ENCODE measurements at regions not wholly inside any gene's neighbourhood (a gene's known extent, or its start where the extent isn't known, plus 50 kb on each side); places are given as distances from the start of the nearest gene placed in this dataset.

- DNase-seq, result no peak
- no peaks in the 10 kb centered on the region for H3K36me3 ChIP-seq
- no peak overlapping the region for H3K27ac ChIP-seq
- in situ Hi-C loops (cut with MboI; ENCODE audit: low pct_ligation_motif_present in 1 of 4, low pct_unique_long_range_greater_than_20kb in 1 of 4, low sequenced_read_pairs in 3 of 4) (no loop called here), intact Hi-C loops (cut with DNase I; ENCODE audit: low total_unique reads) (no loop called here)
- no peak for TF ChIP-seq CTCF (IDR thresholded peaks at IDR 0.05)
- TF ChIP-seq EP300 (IDR thresholded peaks at IDR 0.05; ENCODE audit: low read depth), result no peak
- TF ChIP-seq POLR2A (IDR thresholded peaks at IDR 0.05), result no peak
- no peak for TF ChIP-seq POLR2AphosphoS5 (IDR thresholded peaks at IDR 0.05)
- no peak overlapping the region for H3K4me3 ChIP-seq
- 57 to 70% methylated on average over 1 to 2 of the region's 2 CpGs for WGBS, 2 donors (ENCODE audit: low coverage in 1 of 2)
- peaks cover 0 to 27% (median 17%) of the 10 kb centered on the region in 4 donors for H3K4me1 ChIP-seq
- H3K27me3 ChIP-seq, result no peaks in the 10 kb centered on the region
- no peaks in the 10 kb centered on the region for H3K9me3 ChIP-seq
These were observed 107.4 kb upstream of the ADGRF1 start for GRCh38 chr6:47149554-47149953.

GRCh38 chr6:47149066-47149465 is 106.9 kb upstream of the ADGRF1 start:
- no peaks in the 10 kb centered on the region for H3K27me3 ChIP-seq
- peaks cover 0 to 27% (median 17%) of the 10 kb centered on the region in 4 donors for H3K4me1 ChIP-seq
- no peak overlapping the region for H3K27ac ChIP-seq
- TF ChIP-seq POLR2A (IDR thresholded peaks at IDR 0.05) (no peak), CTCF (IDR thresholded peaks at IDR 0.05) (no peak), POLR2AphosphoS5 (IDR thresholded peaks at IDR 0.05) (no peak), EP300 (IDR thresholded peaks at IDR 0.05; ENCODE audit: low read depth) (no peak)
- H3K9me3 ChIP-seq, result no peaks in the 10 kb centered on the region
- no peak for DNase-seq
- intact Hi-C loops (cut with DNase I; ENCODE audit: low total_unique reads) (no loop called here), in situ Hi-C loops (cut with MboI; ENCODE audit: low pct_ligation_motif_present in 1 of 4, low pct_unique_long_range_greater_than_20kb in 1 of 4, low sequenced_read_pairs in 3 of 4) (no loop called here)
- H3K36me3 ChIP-seq, result no peaks in the 10 kb centered on the region
- no peak overlapping the region for H3K4me3 ChIP-seq
- WGBS, 2 donors (ENCODE audit: low coverage in 1 of 2), result 47 to 51% methylated on average over 2 of the region's 2 CpGs

- H3K9me3 ChIP-seq, result no peaks in the 10 kb centered on the region
- no peak for DNase-seq
- no peaks in the 10 kb centered on the region for H3K36me3 ChIP-seq
- no peak for TF ChIP-seq EP300 (IDR thresholded peaks at IDR 0.05; ENCODE audit: low read depth)
- no peak for TF ChIP-seq POLR2A (IDR thresholded peaks at IDR 0.05)
- TF ChIP-seq CTCF (IDR thresholded peaks at IDR 0.05), result no peak
- no peak for TF ChIP-seq POLR2AphosphoS5 (IDR thresholded peaks at IDR 0.05)
- H3K4me3 ChIP-seq, result no peak overlapping the region
- no peaks in the 10 kb centered on the region for H3K27me3 ChIP-seq
- 66 to 77% methylated on average over 4 to 6 of the region's 6 CpGs for WGBS, 2 donors (ENCODE audit: low coverage in 1 of 2)
- no peak overlapping the region for H3K27ac ChIP-seq
- intact Hi-C loops (cut with DNase I; ENCODE audit: low total_unique reads), result no loop called here
- H3K4me1 ChIP-seq, result peaks cover 0 to 27% (median 17%) of the 10 kb centered on the region in 4 donors
- in situ Hi-C loops (cut with MboI; ENCODE audit: low pct_ligation_motif_present in 1 of 4, low pct_unique_long_range_greater_than_20kb in 1 of 4, low sequenced_read_pairs in 3 of 4), result no loop called here
These were observed 105.8 kb upstream of the ADGRF1 start for GRCh38 chr6:47147836-47148344.

GRCh38 chr6:47147175-47147727 is 105.1 kb upstream of the ADGRF1 start:
- in situ Hi-C loops (cut with MboI; ENCODE audit: low pct_ligation_motif_present in 1 of 4, low pct_unique_long_range_greater_than_20kb in 1 of 4, low sequenced_read_pairs in 3 of 4), result no loop called here
- Histone ChIP-seq H3K27me3 (no peaks in the 10 kb centered on the region), H3K27ac (no peak overlapping the region), H3K36me3 (no peaks in the 10 kb centered on the region), H3K4me1 (peaks cover 0 to 27% (median 17%) of the 10 kb centered on the region in 4 donors), H3K9me3 (no peaks in the 10 kb centered on the region), H3K4me3 (no peak overlapping the region)
- DNase-seq, result no peak
- intact Hi-C loops (cut with DNase I; ENCODE audit: low total_unique reads), result no loop called here
- no peak for TF ChIP-seq POLR2AphosphoS5 (IDR thresholded peaks at IDR 0.05)
- TF ChIP-seq CTCF (IDR thresholded peaks at IDR 0.05), result no peak
- TF ChIP-seq EP300 (IDR thresholded peaks at IDR 0.05; ENCODE audit: low read depth), result no peak
- TF ChIP-seq POLR2A (IDR thresholded peaks at IDR 0.05), result no peak
- WGBS, 2 donors (ENCODE audit: low coverage in 1 of 2), result 13 to 22% methylated on average over 3 to 5 of the region's 5 CpGs
